ENCODE measurements at regions not wholly inside any gene's neighbourhood (a gene's known extent, or its start where the extent isn't known, plus 50 kb on each side); places are given as distances from the start of the nearest gene placed in this dataset.

DNA sequence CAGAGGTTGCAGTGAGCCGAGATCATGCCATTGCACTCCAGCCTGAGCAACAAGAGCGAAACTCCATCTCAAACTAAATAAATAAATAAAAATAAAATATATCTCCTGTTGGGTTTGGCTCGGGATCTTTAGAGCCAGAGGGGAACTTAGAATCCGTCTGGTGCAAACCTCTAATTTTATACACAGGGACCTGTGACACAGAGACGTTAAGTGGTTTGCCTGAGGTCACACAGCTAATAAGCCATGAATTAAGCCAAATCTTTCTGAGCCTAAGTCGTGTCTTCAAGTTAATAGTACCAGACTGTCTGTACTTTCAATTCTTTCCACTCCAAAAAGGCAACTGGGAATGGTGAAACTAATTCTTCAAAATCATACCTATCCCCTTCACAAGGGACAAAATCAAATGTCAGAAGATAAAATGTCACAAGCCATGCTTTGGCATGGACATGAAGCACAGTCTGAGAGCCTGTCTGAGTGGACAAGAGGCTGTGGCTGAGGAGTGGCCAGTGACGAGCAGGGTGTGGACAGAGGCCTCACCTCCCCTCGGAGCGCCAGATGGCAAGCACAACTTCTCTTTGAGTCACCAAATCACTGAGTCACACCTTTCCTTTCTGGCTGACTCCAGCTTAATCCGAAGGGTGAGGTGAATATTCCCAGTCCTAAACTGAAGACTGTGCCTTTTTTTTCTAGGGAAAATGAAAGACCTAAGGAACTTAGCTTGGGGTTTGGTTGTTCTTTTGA is 177.4 kb downstream of the TFAP2A start:
- Histone ChIP-seq H3K9me3 (ENCODE audit: low read length) (no peaks in the 10 kb centered on the region), H3K79me2 (ENCODE audit: low read length) (no peaks in the 10 kb centered on the region), H3K9ac (ENCODE audit: low read length) (no peak overlapping the region; the same call in 1 of the 2 replicates), H3K4me1 (ENCODE audit: insufficient read depth, low read length) (peaks cover 6% of the 10 kb centered on the region), H3K4me3 (ENCODE audit: low read length) (no peak overlapping the region), H3K27me3 (ENCODE audit: low read length) (no peaks in the 10 kb centered on the region), H2AFZ (ENCODE audit: low read length) (peak overlapping the region; percentile 36; the same call in 1 of the 2 replicates), H3K27ac (ENCODE audit: low read length) (peak overlapping the region; percentile 39), H4K20me1 (ENCODE audit: low read length) (no peaks in the 10 kb centered on the region), H3K4me2 (ENCODE audit: low read length) (0 out of 2 replicates have a peak overlapping the region, but pooled peaks have one; percentile 2), H3F3A (ENCODE audit: low read length, unreplicated experiment) (no peaks in the 10 kb centered on the region), H3K36me3 (ENCODE audit: low read depth, low read length) (no peaks in the 10 kb centered on the region), H3K9me2 (replicated peaks; ENCODE audit: low read length) (no peaks in the 10 kb centered on the region)
- BruUV-seq (replicated peaks): no TSS peak
- intact Hi-C loops (cut with micrococcal nuclease): no loop called here
- TF ChIP-seq EZH2phosphoT487 (IDR thresholded peaks at IDR 0.05; ENCODE audit: borderline replicate concordance, low read length) (no peak), EZH2 (IDR thresholded peaks at IDR 0.05; ENCODE audit: low read length, unreplicated experiment) (no peak), CTCF (conservative IDR thresholded peaks at IDR 0.05; ENCODE audit: low read depth, low read length) (no peak)
- CTCF ChIA-PET: no interaction called here
- DNase-seq (peak; percentile 93), ATAC-seq (peak; percentile 100)
- POLR2A ChIA-PET (ENCODE audit: unreplicated experiment): no interaction called here

- ATAC-seq (no peak), DNase-seq (no peak)
- no peaks in the 10 kb centered on the region for H3K79me2 ChIP-seq (ENCODE audit: low read length)
- no peak overlapping the region for H3K4me2 ChIP-seq (ENCODE audit: low read length)
- H3K4me3 ChIP-seq (ENCODE audit: low read length): no peak overlapping the region
- H3K9me3 ChIP-seq (ENCODE audit: low read length): no peaks in the 10 kb centered on the region
- H2AFZ ChIP-seq (ENCODE audit: low read length): no peak overlapping the region
- no peaks in the 10 kb centered on the region for H3K27me3 ChIP-seq (ENCODE audit: low read length)
- CTCF ChIA-PET: no interaction called here
- TF ChIP-seq EZH2phosphoT487 (IDR thresholded peaks at IDR 0.05; ENCODE audit: borderline replicate concordance, low read length) (no peak), EZH2 (IDR thresholded peaks at IDR 0.05; ENCODE audit: low read length, unreplicated experiment) (no peak), CTCF (conservative IDR thresholded peaks at IDR 0.05; ENCODE audit: low read depth, low read length) (no peak)
- H3K36me3 ChIP-seq (ENCODE audit: low read depth, low read length): no peaks in the 10 kb centered on the region
- no peaks in the 10 kb centered on the region for H3F3A ChIP-seq (ENCODE audit: low read length, unreplicated experiment)
- H3K4me1 ChIP-seq (ENCODE audit: insufficient read depth, low read length): peaks cover 6% of the 10 kb centered on the region
- intact Hi-C loops (cut with micrococcal nuclease): no loop called here
- no TSS peak for BruUV-seq (replicated peaks)
- no peaks in the 10 kb centered on the region for H3K9me2 ChIP-seq (replicated peaks; ENCODE audit: low read length)
- H4K20me1 ChIP-seq (ENCODE audit: low read length): no peaks in the 10 kb centered on the region
- POLR2A ChIA-PET (ENCODE audit: unreplicated experiment): no interaction called here
- no peak overlapping the region for H3K9ac ChIP-seq (ENCODE audit: low read length)
- H3K27ac ChIP-seq (ENCODE audit: low read length): no peak overlapping the region
Measured at GRCh38 chr6:10235344-10235743, 179.5 kb downstream of the TFAP2A start.

- Histone ChIP-seq H3K27me3 (ENCODE audit: low read length) (peaks cover 1% of the 10 kb centered on the region; the same call in 1 of the 2 replicates), H3K79me2 (ENCODE audit: low read length) (no peaks in the 10 kb centered on the region), H3F3A (ENCODE audit: low read length, unreplicated experiment) (no peaks in the 10 kb centered on the region), H3K9me2 (replicated peaks; ENCODE audit: low read length) (no peaks in the 10 kb centered on the region), H3K36me3 (ENCODE audit: low read depth, low read length) (no peaks in the 10 kb centered on the region), H3K9ac (ENCODE audit: low read length) (no peak overlapping the region), H2AFZ (ENCODE audit: low read length) (no peak overlapping the region), H3K4me1 (ENCODE audit: insufficient read depth, low read length) (no peaks in the 10 kb centered on the region), H4K20me1 (ENCODE audit: low read length) (no peaks in the 10 kb centered on the region), H3K4me2 (ENCODE audit: low read length) (no peak overlapping the region), H3K27ac (ENCODE audit: low read length) (no peak overlapping the region), H3K9me3 (ENCODE audit: low read length) (no peaks in the 10 kb centered on the region), H3K4me3 (ENCODE audit: low read length) (no peak overlapping the region)
- POLR2A ChIA-PET (ENCODE audit: unreplicated experiment): interaction anchor here (0.6 kb wide), 1 partner anchor 127 kb away, joined by 3 read pairs; no protein-coding TSS in a partner anchor
- no peak for TF ChIP-seq EZH2phosphoT487 (IDR thresholded peaks at IDR 0.05; ENCODE audit: borderline replicate concordance, low read length)
- no peak for TF ChIP-seq EZH2 (IDR thresholded peaks at IDR 0.05; ENCODE audit: low read length, unreplicated experiment)
- TF ChIP-seq CTCF (conservative IDR thresholded peaks at IDR 0.05; ENCODE audit: low read depth, low read length): no peak
- intact Hi-C loops (cut with micrococcal nuclease): no loop called here
- DNase-seq (peak; percentile 45), ATAC-seq (no peak)
- CTCF ChIA-PET: no interaction called here
- no TSS peak for BruUV-seq (replicated peaks)
Measured at GRCh38 chr6:10230531-10230930, 184.3 kb downstream of the TFAP2A start.

Data from PC-3 (cell line).